NCI-H1930 (cell line): ENCODE measurements at regions not wholly inside any gene's neighbourhood (a gene's known extent, or its start where the extent isn't known, plus 50 kb on each side); places are given as distances from the start of the nearest gene placed in this dataset.

Experiments
- DNase-seq, 2 experiments: peaks; one replicate each; lab custom pipeline; 2025; lab: John Stamatoyannopoulos, UW

- DNase-seq = no peak
Observed at GRCh38 chr2:139293992-139294548, 513.9 kb upstream of the NXPH2 start.

DNA sequence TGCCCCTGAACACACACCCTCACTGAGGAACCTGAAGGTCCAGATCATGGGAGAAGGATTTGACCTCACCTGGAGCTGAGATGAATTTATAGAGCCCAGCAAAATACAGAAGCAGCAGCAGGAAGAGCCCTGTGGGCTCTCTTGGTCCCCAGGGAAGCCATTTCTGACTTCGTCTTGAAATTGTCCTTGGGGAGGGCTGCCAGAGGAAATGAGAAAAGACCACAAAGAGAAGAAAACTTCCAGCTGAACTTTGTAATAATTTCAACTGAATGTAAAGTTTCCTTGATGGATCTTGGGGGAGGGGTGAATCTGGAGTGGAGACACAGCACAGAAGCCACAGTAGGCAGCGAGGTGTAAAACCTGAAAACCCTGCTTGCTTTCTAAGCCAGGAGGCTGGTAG lies 500.9 kb upstream of the NXPH2 start:
- no peak for DNase-seq

- no peak for DNase-seq
Observed at GRCh38 chr2:139271879-139272278, 491.7 kb upstream of the NXPH2 start.

- no peak for DNase-seq
Observed at GRCh38 chr2:139271149-139271548, 491.0 kb upstream of the NXPH2 start.

GRCh38 chr2:139260052-139260430 lies 479.9 kb upstream of the NXPH2 start:
- DNase-seq = no peak

DNA sequence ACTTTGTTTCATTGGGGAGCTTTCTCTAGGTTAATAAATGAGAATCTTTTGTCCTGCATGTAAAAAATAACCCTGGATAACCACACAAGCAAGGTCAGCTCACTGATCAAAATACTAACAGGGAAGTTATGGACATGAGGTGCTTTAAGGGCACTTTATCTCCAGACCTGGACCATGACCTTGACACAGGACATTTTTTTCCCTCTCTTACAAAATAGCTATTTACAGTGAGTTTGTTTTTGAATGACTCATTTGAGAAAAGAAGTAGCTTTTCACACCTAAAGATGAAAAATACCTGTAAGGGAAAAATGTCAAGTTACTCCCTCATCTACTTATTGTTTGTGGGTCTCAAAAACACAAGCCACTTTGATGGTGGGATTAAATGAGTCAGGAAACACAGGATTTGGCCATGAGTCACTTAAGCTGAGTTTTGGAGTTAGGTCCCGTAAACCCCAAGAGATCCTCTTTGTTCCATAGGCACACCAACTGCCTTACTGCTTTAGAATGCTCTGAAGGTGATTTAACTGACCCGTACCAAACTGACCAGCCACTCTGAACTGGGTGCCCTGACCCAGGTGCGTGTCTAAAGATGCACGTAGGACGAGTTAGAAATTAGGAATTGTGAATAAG lies 479.3 kb upstream of the NXPH2 start:
- no peak for DNase-seq

- DNase-seq = no peak
Observed at GRCh38 chr2:139241286-139241685, 461.1 kb upstream of the NXPH2 start.

- no peak for DNase-seq
Observed at GRCh38 chr2:139237023-139237422, 456.8 kb upstream of the NXPH2 start.

DNA sequence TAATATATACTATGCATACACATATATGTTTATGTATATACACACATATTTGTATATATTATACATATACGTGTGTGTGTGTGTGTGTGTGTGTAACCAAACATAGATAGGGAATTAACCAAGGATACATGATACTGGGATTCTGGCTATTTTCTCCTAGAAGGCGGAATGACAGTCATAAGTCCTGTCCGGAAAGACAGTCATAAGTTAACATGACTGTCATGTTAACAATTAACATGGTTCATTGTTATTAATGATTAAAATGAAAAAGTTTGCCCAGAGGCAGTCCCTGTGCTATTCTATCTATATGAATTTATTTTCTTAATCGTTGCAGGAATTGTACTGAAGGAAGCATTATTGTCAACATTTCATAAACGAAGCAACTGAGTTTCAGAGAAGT lies 450.7 kb upstream of the NXPH2 start:
- no peak for DNase-seq

- DNase-seq = no peak
Observed at GRCh38 chr2:139228276-139228675, 448.1 kb upstream of the NXPH2 start.

DNA sequence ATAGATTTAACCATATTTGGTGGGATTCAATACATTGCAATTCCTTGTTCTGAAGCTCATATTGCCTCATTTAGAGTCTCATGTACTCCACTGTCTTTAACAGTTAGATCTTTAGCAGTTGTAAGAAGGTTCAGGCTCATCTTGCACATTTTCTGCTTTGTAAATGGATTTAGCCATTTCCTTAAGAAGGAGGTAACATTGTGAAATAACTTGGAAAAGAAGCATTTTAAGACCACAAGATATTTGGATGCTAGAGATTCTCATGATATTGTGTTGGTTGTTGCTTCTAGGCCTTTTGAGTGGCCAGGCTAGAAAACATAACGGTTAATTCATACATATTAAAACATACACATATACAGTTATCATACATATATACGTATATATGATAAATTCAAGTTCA lies 445.8 kb upstream of the NXPH2 start:
- no peak for DNase-seq

- no peak for DNase-seq
Observed at GRCh38 chr2:139218181-139218580, 438.0 kb upstream of the NXPH2 start.

- DNase-seq = no peak
Observed at GRCh38 chr2:139217641-139218040, 437.5 kb upstream of the NXPH2 start.

DNA sequence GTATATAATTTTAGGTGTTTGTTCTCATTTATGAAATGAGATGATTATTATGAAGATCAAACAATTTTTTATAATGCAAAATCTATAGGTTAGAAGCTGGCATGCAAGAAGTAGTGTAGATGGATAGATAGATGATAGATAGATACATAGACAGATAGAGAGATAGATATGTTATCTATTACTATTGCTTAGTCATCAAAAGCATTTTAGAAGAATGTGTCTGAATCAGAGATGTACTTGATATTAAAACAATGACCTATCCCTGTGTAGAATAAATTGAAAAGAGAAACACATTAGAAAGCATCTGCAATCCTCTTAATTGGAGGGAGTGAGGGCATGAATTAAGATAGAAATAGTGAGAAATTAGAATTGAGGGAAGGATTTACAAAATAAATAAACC lies 436.2 kb upstream of the NXPH2 start:
- DNase-seq = no peak

DNA sequence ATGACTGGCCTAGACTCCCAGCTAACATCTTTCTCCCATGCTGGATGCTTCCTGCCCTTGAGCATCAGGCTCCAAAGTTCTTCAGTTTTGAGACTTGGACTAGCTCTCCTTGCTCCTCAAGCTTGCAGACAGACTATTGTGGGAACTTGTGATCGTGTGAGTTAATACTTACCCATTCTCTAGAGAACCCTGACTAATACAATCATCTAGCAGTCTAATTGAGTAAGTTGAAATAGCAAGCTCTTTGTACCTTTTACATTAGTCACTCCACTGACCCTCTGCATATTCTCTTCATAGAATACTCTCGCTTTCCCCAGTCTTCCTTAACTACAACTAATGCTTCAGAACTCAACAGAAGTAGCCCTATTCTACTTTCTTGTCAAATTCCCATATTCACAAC lies 434.6 kb upstream of the NXPH2 start:
- no peak for DNase-seq

GRCh38 chr2:139209586-139209985 lies 429.4 kb upstream of the NXPH2 start:
- no peak for DNase-seq

DNA sequence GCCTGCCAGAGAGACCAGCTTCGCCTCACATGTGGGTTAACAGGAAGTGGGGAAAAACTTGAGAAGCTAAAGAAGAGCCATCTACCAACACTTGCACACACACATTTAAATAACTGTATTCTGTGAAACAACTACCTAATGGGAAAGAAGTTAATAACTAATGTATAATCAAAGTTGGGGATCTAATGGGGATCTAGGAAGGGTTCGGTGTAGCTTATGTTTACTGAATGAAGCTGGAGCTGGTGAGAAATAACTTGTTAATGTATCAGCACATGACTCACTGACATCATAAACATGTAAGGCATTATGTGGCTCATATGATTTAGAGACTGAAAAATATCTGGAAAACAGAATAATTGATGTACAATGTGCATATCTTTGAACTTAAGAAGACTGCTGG lies 421.3 kb upstream of the NXPH2 start:
- DNase-seq = no peak

DNA sequence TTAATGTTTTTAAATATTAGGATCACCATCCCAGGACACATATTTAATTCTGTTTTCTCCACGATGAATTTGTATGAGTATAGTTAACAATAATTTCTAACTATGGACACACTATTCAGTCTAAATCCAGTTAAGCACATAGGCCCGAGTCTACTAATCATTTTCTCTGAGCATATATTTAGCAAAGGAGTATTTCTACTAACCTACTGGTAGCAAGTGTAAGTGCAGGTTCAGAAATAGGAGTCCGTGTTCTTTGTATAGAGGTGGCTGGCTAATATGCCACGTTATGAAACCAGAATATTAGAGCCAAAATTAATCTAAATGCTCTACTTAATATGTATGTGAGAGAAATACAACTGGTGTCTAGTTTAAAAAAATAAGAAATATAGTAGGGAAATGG lies 416.6 kb upstream of the NXPH2 start:
- no peak for DNase-seq

DNA sequence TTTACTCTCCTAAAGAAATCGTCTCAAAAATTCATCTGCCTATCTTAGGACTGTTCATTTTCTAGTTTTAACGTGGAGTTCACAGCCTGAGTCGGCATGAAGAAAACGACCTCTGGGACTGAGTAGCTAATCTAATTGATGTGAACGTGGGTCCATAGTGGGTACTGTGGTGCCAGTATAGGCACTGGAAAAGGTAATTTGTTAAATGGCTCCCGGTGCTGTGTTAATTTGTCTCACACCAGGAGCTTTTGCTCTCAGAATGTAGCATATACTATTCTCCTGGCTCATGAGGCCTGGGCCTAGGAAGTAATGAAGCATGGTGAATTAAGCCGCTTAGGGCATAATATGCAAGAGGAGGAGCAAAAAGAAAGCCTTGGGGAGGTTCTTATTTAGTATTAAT lies 414.4 kb upstream of the NXPH2 start:
- no peak for DNase-seq

DNA sequence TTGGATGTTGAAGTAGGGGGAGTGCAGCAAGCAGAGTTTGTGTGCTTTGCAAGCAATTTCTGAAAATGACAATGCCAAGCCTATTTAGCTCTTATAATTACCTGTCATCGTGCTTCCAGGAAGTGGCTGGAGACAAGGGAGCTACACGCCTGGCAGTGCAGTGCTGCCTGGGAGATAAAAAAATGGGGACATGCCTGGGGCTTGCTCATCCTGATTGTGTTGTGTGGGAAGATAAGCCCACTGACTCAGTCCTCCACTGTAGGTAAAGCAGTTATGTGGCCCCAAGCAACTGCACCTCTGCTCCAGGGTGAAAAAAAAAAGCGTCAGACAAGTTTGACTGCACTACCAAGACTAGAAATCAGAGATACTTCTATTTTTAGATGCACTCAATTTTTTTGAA lies 396.9 kb upstream of the NXPH2 start:
- DNase-seq = peak in 1 of 2 experiments; percentile 4

DNA sequence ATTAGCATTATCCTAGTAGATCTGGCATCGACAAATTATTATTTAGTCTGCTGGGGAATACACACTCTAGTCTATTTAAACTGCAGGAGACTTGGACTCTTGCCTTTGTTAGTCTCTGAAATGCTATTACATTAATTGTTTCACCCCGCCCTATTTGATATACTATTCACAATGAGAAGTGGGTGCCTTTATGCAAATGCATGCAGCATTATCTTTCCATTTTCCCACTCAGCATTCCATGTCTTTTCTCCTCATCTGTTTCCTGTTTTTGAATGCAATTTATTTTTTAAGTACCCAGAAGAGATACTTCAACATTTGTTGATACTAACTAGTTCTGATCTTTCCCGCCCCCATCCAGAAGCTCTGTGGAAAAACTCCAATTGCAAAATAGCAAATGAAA lies 395.3 kb upstream of the NXPH2 start:
- no peak for DNase-seq

- no peak for DNase-seq
Observed at GRCh38 chr2:139170406-139170805, 390.2 kb upstream of the NXPH2 start.

GRCh38 chr2:139165601-139166000 lies 385.4 kb upstream of the NXPH2 start:
- no peak for DNase-seq

GRCh38 chr2:139165041-139165440 lies 384.9 kb upstream of the NXPH2 start:
- DNase-seq = no peak
